ENCODE measurements at regions not wholly inside any gene's neighbourhood (a gene's known extent, or its start where the extent isn't known, plus 50 kb on each side); places are given as distances from the start of the nearest gene placed in this dataset.

- DNase-seq (ENCODE audit: low read depth): no peak
Measured at GRCh38 chr4:138925495-138925894, 90.1 kb upstream of the NOCT start.

- DNase-seq (ENCODE audit: low read depth): peak; percentile 77
Measured at GRCh38 chr4:138919094-138919936, 96.3 kb upstream of the NOCT start.

- DNase-seq (ENCODE audit: low read depth): no peak
Measured at GRCh38 chr4:138918169-138918869, 97.3 kb upstream of the NOCT start.

- no peak for DNase-seq (ENCODE audit: low read depth)
Measured at GRCh38 chr4:138916763-138917162, 98.8 kb upstream of the NOCT start.

DNA sequence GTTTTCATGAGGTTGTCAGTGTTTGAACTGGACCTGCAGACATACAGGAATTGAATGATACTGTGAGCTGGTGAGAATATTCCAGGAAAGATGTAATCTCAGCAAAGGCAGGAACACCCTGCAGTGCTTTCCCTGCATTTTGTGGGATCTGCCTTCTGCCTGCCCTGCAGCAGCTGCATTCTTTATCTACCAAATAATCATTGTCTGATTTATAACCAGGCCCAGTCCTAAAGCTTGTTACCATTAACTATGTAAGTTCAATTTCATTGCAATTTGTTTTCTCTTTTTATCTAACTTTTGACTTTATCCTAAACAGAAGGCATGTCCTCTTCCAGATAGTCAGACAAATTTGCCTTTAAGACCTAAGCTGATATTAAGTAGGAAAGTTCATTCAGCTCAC lies 99.8 kb upstream of the NOCT start:
- DNase-seq (ENCODE audit: low read depth): no peak

- no peak for DNase-seq (ENCODE audit: low read depth)
Measured at GRCh38 chr4:138912704-138913340, 102.8 kb upstream of the NOCT start.

DNA sequence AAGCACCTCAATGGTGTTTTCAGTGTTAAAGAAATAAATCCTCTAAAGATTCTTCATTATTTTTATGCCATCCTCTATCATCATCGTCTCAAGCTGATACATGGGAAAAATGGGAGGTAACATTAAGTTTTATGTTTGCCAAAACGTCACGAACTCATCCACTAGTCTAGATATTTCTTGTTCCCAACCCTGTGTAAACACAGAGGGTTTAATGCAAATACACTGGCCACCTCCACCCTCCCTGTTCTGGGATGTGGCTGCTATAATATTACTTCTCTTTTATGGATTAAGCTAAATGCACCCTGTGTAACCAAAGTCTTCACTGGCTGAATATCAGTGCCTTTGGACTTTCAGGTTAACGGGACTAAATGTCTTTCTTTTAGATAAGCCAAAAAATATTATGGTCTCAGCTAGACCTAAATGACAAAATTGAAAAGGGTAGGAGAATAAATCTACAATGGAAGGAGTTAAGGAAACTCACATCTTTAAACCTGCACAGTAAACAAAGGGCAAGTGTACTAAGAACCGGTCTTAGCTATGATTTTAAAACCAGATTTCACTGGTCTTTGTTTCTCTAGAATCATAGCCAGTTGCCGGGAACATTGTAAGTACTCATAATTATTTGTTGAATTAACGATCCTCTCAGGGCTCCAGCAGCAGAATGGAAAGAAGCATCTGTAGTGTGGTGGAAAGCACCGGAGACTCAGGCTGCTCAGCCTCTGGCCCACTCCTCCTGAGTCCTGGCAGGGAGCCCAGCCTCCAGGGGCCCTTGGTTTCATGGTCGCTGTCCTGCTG lies 103.5 kb upstream of the NOCT start:
- DNase-seq (ENCODE audit: low read depth): no peak

DNA sequence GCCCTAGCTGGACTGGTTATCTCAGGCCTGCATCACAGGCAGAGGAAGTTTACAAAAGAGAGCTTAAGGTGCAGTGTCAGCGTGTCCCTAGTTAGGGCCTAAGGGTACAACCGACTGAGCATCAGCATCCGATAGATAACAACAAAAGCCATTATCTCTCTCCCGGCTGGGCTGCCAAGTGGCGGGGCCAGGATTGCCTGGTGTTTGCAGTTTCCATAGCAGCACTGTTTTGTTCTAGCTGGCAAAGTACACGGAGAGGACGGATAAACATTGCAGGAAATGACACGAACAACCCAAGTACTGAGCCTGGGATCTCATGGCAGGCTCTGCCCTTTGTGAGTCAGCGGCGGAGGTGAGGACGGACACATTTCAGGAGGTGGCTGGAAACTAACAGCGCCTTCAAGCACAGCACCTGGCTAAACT lies 104.7 kb upstream of the NOCT start:
- DNase-seq (ENCODE audit: low read depth): peak; percentile 90

DNA sequence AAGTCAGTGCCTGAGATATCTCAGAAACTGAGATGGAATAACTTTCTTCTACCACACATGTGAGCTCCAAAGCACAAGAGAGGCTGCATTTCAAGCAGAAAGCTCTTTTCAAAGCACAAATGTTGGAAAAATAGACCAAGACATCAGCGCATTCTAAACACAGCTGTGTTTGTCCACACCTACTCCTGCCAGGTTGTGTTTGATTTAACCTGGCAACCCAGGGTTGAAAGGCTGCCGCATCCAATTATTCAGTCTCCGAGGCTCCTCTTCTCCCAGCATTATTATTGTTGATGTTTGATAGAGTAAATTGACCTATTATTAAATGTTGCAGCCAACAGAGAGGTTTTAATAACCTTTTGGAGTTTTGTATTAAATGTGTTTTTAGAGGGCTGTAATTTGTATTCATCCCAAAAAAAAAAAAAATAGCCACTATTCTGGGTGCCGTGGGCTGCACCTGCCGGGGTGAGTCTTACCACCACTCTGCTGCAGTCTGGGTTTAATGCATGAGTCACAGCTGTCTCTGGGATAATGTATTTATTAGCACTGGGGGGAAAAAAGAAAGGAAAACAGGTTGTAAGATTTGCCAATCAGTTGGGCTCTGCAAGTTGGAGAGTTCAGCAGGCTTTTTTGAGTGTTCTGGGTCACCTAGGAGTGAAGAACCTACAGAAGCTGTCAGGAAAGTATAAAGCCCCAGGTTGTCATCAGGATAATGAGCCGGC lies 105.2 kb upstream of the NOCT start:
- DNase-seq (ENCODE audit: low read depth): peak; percentile 67

- DNase-seq (ENCODE audit: low read depth): no peak
Measured at GRCh38 chr4:138909587-138909986, 106.0 kb upstream of the NOCT start.

GRCh38 chr4:138908134-138908533 lies 107.4 kb upstream of the NOCT start:
- no peak for DNase-seq (ENCODE audit: low read depth)

DNA sequence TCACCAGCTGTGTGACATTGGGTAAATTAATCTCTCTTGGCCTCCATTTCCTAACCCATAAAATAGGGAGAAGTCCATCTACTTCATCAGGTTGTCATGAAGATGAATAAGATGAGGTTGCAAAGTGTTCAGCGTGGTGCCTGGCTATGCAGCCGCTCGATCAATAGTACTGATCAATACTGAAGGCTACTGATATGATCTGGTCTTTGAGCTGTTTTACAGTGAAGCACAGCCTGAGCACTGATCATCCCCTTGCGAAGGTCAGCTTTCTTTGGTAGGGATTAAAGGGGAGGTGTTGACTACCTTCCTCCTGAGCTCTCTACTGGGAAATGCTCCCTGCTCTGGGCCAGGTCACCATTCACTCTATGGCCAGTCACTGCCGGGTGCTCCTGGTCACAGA lies 108.4 kb upstream of the NOCT start:
- no peak for DNase-seq (ENCODE audit: low read depth)

DNA sequence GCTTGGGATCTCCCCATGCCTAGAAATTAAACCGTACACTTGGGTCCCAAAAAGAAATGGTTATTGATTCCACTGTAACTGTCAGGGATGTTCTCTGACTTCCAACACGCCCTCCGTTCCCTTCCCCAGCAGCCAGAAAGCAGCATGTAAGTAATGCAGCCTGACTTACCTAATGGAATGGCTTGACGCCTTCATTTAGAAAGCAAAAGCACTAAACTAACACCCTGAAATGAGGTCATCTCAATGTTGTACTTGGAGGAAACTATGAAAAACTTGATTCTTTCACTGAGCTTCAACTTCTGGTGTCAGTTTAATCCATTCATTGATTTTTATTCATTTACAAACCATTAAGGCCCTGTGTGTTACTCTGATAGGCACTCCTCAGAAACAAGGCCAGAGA lies 110.8 kb upstream of the NOCT start:
- DNase-seq (ENCODE audit: low read depth): no peak

DNA sequence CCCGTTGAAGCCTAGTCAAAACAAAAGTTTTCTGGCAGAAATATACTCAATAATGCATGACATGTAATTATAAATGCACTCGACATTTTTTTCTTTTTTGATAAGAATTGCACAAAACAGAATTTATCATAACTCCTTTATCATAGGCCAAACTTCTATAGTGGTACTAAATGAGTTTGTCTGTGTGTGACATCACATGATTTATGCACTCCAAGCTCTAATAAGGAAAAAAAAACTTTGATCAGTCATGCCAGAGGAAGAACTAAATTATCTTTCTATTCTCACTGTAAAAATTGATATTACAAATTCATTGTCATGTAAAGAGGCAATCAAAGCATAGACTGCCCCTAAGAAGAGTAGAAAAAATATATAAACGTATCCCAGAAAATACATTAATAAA lies 112.4 kb upstream of the NOCT start:
- no peak for DNase-seq (ENCODE audit: low read depth)

DNA sequence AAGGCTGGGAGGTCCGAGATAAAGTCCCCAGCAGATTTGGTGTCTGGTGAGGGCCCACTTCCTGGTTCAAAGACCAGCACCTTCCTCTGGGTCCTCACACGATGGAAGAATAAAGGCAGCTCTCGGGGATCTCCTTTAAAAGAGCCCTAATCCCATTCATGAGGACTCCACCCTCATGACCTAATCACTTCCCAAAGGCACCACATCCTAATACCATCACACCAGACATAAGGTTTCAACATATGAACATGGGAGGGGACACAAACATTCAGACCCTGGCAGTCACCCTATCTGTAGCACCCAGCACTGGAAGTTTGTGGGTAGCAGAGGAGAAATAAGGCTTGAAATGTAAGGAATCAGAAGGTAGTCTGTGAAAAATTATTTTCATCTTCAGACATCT lies 112.9 kb upstream of the NOCT start:
- no peak for DNase-seq (ENCODE audit: low read depth)

- DNase-seq (ENCODE audit: low read depth): no peak
Measured at GRCh38 chr4:138901177-138901576, 114.4 kb upstream of the NOCT start.

DNA sequence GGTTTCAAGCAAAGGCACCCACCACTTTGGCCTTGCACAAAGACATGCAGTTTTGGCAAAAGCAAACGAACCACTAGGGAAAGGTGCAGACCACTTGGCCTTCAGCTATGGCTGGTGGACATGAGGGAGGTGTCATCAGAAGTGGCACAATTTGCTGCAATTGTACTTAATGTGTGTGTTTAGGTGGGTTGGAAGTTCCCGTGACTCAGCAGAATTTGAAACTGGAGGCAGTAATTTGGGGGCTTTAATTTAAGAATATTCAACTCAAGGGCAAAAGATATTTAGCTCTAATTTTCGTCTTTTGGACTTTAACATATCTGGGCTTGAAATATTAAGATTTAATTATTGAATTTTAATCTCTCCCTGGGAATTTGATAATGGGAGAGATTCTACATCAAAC lies 115.6 kb upstream of the NOCT start:
- DNase-seq (ENCODE audit: low read depth): no peak

- DNase-seq (ENCODE audit: low read depth): peak; percentile 22
Measured at GRCh38 chr4:138898282-138898681, 117.3 kb upstream of the NOCT start.

- DNase-seq (ENCODE audit: low read depth): peak; percentile 96
Measured at GRCh38 chr4:138897811-138898226, 117.8 kb upstream of the NOCT start.

- DNase-seq (ENCODE audit: low read depth): no peak
Measured at GRCh38 chr4:138894709-138895108, 120.9 kb upstream of the NOCT start.

DNA sequence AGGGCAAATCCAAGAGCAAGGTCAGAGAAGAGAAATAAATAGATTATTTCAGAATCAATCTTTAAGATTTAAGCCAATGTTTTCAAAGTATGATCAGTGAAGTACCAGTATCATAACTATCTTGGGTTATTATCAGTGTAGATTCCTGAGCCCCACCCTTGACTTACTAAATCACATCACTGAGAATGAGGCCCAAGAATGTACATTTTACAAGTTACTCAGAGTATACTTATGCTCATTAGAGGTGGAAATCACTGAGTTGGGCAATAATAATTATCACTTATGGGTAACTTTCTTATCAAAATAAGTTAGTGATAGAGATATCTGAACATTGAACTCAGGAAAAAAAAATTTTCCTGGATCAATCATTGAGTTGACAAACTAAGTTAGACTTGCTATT lies 121.6 kb upstream of the NOCT start:
- no peak for DNase-seq (ENCODE audit: low read depth)

Data from amniotic epithelial cell (primary cell).